Adrenal gland (tissue), 5 donors: ENCODE measurements at regions not wholly inside any gene's neighbourhood (a gene's known extent, or its start where the extent isn't known, plus 50 kb on each side); places are given as distances from the start of the nearest gene placed in this dataset.

Source experiments
- CTCF ChIP-seq, 6 experiments: fragments of 450-650 bp in 4 of 6; fragments of 200-600 bp in 2 of 6; sonication (generic) in 1 of 6; IDR thresholded peaks; 1 replicate in 5 of 6; 2 replicates in 1 of 6; pipeline versions ENCODE4 v1.5.1 to v1.8.0; 2016 to 2021; ENCODE audit warnings: antibody characterized with exemption in 6 of 6, mild to moderate bottlenecking in 2 of 6, moderate library complexity in 1 of 6
- POLR2A ChIP-seq, 2 donors: fragments of 450-650 bp; IDR thresholded peaks; one replicate each; pipeline ENCODE4 v1.6.1; 2017; ENCODE audit warnings: antibody characterized with exemption in 2 of 2, mild to moderate bottlenecking in 2 of 2, moderate library complexity in 1 of 2
- donor health status: DM: no; HTN: no; CAD: no.

DNA sequence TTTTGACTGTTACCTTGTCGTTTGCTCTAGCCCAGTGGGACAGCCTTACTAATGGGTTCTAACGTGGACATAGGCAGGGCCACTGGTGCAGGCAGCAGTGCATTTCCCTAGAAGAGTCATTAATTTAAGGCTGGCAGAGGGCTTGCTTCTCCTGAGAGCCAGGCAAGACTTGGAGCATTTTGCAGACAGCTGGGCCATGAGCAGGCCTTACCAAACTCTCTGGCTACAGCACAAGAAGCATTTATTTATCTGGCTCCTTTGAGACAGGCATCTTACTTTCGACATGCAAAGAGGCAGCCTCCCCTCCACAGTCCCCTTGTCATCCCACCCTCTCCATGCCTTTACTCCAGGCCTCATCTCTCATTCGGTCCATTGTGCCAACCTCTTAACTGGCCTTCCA lies 139.9 kb downstream of the CSNK2A3 start:
- no peak for TF ChIP-seq CTCF (IDR thresholded peaks at IDR 0.05)
- TF ChIP-seq POLR2A (IDR thresholded peaks at IDR 0.05) = no peak
